GM12865 (cell line): ENCODE measurements at regions not wholly inside any gene's neighbourhood (a gene's known extent, or its start where the extent isn't known, plus 50 kb on each side); places are given as distances from the start of the nearest gene placed in this dataset.
"Not testable (repeated sequence)": the region's sequence is repeated elsewhere in the genome, so short reads cannot be mapped to it uniquely, and the experiment has no call there.

ENCODE experiments used
- DNase-seq: peaks from one replicate; pipeline ENCODE4 v3.0.0; 2010; ENCODE audit warnings: low read depth
- H3K4me3 ChIP-seq: 2 replicates; pipeline ENCODE4 v1.5.1; 2011; ENCODE audit warnings: mild to moderate bottlenecking, low read depth, low read length, control low read depth
- TF ChIP-seq, protein P1 (sequence below): IDR thresholded peaks from 2 replicates; pipeline ENCODE4 v1.5.1; 2011; ENCODE audit warnings: low read length, control low read depth, low read depth, inconsistent platforms; ENCODE audit not compliant: insufficient read depth; ENCODE audit errors: missing control alignments

DNA sequence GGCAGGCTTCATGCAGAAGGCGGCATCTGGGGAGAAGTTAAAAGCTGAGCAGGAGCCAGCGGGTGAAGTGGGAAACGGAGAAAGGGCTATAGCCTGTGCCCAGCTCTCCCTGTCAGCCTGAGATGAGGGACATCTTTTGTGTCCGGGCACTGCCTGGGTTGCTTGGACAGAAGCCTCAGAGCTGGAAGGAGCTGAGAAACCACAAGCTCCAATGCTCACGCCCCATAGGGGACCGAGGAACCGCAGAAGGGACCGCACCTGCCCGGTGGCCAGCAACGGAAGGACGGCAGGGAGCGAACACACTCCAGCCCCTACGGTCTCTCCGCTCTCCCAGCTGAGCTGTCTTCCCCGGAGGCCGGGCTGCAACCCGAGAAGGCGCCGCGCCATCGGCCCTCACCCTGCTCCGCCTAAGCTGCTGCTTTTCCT is 175.8 kb downstream of the NPIPB11 start:
- H3K4me3 ChIP-seq: no peak overlapping the region
- no peak for DNase-seq
- TF ChIP-seq, protein P1, sequence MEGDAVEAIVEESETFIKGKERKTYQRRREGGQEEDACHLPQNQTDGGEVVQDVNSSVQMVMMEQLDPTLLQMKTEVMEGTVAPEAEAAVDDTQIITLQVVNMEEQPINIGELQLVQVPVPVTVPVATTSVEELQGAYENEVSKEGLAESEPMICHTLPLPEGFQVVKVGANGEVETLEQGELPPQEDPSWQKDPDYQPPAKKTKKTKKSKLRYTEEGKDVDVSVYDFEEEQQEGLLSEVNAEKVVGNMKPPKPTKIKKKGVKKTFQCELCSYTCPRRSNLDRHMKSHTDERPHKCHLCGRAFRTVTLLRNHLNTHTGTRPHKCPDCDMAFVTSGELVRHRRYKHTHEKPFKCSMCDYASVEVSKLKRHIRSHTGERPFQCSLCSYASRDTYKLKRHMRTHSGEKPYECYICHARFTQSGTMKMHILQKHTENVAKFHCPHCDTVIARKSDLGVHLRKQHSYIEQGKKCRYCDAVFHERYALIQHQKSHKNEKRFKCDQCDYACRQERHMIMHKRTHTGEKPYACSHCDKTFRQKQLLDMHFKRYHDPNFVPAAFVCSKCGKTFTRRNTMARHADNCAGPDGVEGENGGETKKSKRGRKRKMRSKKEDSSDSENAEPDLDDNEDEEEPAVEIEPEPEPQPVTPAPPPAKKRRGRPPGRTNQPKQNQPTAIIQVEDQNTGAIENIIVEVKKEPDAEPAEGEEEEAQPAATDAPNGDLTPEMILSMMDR: no peak

DNA sequence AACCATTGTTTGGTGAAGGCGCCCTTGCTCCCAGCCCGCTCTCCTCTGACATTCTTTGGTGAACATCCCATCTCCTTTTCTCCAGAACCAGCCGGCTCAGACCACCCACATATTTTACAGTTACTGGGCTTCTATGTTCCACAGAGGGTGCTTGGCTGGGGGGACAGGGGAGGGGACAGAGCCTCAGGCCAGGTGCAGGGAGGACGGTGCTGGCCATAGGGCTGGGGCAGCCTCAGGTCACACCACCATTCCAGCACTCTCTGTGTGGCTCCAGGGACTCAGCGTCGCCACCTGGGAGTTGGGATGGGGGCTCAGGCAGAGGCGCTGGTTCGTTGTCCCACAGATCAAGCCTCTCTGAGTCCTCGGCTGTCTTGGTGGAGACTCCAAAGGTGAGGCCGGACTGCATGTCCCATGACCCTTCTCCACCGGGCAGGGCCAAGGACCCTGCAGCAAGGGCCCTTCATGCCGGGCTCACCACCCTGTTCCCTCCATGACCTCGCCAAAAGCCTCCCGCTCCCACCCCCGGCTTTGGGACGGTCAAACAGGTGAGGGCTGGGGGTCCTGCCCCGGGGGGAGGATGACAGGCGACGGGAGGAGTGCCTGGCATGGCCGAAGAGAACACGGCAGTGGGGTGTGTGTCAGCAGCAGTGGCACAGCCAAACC is 176.4 kb downstream of the NPIPB11 start:
- DNase-seq, H3K4me3 ChIP-seq: not testable (repeated sequence)

DNA sequence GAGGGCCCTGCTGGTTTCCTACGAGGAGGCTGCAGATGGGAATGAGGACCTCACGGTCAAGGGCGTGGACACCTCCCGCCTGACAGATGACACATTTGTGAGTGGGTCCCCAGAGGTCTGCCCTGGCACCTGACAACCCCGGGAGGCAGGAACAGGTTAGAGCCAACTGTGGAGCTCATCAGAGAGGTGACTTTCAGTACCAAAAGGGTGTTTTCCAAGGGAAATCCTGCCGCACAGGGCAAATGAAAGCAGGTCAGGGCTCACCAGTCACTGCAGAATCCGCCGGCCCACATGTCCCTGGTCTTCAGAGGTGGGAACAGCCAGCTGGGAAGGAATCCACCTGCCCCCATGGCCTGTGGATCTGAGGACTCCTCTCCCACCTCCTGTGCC is 176.9 kb downstream of the NPIPB11 start:
- not testable (repeated sequence) for DNase-seq, H3K4me3 ChIP-seq

DNA sequence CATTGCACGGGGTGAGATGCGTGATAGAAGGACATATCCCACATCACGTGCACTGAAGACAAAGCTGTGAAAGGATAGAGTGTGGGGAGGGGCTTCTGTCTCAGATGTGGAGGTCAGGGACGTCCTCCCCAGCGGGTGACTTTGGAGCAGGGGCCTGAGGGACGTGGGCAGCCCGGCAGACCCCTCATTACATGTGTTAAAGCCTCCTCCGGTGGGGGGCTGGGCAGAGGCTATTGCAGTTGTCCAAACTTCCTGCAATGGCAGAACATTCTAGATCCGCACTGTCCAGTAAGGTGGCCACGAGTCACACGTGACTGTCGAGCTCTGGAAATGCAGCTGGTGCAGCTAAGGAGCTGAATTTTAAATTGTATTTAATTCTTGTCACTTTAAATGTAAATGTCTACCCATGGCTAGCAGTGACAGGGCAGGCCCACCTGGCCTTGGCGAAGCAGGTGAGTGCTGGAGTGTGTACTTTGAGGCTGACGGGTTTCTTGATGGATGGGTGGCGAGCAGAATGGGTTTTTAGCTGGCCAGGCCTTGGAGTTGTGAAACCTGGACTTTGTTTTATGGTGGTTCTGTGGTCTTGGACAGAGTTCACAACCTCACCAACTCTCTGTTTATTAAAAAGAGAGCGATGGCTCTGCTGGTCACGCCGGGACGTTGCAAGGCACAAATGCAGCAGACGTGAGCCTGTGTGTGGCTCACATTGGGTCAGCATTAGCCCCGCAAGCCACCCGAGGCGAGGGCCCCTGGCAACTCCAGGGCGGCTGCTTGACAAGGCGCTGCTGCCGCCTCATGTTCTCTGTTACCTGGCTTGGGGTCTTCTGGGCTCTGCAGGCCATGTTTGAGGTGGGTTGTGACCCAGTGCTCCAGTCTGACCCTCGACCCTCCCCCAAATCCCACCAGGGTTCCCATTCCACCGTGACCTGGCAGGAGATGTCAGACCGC is 177.6 kb downstream of the NPIPB11 start:
- DNase-seq, H3K4me3 ChIP-seq: not testable (repeated sequence)

DNA sequence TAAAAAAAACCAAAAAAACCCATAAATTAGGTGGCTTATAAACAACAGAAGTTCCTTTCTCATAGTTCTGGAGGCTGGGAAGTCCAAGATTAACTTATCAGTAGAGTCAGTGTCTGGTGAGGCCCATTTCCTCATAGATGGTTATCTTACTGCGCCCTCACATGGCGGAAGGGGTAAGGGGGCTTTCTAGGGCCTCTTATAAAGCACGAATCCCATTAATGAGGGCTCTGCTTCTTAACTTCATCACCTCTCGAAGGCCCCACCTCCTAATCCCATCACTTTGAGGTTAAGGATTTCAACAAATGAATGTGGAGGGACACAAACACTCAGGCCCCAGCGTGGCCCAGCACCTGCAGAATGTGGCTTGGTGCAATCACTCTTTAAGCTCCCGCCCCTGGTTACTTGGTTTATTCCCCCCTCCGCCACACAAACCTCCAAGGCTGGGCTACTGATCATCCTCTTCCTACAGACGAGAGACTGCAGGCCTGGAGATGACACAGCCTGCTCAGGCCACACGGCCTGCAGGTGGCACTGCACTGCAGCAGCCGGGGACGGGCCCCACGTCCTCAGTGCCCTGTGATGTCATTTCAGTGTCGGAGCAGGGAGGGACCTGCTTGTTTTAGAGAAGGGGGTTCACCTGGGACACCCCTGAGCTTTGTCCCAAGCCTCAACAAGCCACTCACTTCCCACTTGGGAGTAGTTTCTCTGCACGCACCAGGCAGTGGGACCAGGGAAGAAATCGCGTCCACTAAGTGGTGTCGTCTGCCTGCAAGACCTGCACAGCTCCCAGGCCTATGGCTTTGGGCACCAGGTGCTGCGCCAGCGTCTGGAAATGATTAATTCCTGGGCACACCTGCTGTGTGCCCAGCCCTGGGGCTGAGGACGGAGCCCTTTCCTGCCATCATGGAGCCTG is 178.5 kb downstream of the NPIPB11 start:
- DNase-seq: peak; percentile 72
- TF ChIP-seq, protein P1: peak; percentile 60
- H3K4me3 ChIP-seq: not testable (repeated sequence)

DNA sequence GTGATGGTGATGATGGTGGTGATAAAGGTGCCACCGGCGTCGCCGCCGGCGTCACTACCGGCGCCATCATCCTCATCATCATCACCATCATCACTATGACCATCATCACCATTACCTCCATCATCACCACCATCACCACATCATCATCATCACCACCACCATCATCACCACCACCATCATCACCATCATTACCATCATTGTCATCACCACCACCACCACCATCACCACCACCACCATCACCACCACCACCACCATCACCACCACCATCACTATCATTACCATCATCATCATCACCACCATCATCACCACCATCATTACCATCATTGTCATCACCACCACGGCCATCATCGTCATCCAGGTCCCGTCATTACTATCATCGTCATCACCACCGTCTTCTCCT is 179.7 kb downstream of the NPIPB11 start:
- no peak for DNase-seq
- no peak overlapping the region for H3K4me3 ChIP-seq
- TF ChIP-seq, protein P1: no peak

DNA sequence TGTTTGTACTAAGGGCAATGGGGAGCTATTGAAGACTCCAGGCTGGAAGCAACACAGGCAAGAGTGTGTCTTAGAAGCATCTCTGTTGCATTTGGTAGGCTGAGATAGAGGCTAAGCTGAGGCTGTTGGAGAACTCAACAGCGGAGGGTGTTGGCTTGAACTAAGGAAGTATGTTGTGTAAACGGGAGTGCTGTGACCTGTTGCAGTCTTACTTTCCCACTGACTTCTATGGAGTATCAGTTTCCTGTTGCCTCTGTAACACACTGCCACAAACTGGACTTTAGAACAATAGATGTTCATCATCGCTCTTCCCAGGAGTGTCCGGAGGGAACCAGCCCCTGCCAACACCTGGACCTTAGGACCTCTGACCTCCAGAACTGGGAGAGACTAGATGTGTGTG is 181.8 kb downstream of the NPIPB11 start:
- DNase-seq: not testable (repeated sequence)

DNA sequence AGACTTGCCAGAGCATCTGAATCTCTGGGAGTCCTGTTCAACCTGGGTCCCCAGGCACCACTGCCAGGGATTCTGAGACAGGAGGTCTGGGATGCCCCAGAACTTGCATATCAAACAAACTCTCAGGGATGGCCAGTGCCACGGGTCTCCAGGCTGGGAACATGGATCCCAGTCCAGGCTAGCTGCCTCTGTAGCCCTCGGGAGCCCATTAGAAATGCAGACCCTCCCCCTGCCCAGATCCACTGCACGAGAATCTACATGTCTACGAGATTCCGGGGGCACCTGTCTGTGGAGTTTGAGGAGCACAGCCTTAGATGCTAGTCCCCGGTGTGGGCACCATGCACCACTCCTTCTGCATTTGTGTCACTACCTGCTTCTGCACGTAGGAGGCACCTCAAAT is 183.9 kb downstream of the NPIPB11 start:
- H3K4me3 ChIP-seq, DNase-seq: not testable (repeated sequence)

More for the DNA sequence above, 181.8 kb downstream of the NPIPB11 start:
- not testable (repeated sequence) for H3K4me3 ChIP-seq

DNA sequence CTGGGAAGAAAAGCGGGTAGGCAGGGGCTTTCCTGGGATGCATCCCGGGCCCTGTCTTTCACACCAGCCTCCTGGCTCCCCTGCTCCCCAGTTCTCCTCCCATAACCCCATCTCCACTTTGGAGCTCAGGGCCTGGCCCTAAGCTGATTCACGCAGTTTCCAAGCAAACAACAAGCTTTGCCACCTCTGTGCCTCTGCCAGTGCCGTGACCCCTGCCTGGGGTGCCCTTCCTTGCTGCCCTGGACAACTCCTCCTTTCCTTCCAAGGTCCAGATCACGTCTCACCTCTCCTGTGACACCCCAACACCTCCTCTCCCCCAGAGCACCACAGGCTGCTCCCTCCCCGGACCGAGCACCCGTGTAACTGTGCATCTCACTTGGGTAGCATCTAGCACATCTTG is 184.5 kb downstream of the NPIPB11 start:
- not testable (repeated sequence) for DNase-seq, H3K4me3 ChIP-seq

DNA sequence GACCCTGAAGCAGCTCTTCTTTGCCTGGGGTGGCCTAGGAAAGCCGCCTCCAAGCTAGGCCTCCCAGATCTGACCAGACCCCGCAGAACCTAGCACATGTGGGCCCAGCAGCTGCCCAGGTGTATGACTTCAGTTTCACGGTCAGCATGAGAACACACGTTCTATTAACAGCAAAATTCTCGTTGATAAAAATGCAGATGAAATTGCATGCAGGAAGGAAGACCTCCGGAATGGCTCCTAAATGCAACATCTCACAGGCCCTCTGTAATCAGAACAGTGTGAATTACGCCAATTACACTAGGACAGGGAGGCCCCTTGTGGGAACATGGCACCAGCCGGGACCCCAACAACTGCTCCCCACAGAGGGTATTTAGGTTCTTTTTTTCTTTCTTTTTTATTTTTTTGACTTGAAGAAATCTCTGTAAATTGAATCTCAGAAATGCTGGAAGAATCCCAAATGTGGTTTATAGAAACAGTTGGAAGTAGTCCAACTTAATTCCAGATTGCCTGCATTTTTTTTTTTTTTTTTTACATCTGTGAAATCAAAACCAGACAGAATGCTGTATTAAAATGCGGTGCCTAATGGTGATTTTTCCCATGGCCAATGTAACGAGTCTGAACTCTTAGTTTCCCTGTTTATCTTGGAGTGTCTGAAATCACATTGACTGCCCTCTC is 185.1 kb downstream of the NPIPB11 start:
- H3K4me3 ChIP-seq, DNase-seq: not testable (repeated sequence)

DNA sequence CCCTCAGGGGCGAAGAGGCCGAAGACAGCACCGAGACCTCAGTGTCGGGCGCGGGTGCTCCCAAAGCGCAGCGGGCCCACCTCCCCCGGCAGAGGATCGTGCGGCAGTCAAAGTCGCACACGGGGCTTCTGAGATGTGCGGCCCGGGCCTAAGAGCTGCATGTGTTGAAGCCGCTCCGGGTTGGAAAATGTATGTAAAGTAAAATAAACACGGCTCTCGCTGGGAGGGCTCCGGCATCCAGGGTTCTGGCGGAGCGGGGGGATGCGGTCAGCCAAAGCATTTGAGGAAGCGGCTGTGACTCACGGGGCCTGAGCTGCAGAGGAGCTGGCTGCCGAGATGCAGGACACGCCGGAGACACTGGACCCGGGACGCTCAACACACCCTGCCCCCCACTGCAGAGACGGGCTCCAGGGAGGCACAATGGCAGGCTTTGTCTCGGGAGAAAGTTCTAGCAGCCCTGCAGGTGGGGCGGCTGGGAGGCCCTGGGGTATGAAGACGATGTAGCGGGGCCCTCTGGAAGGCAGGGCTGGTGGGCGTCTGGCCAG is 185.8 kb downstream of the NPIPB11 start:
- not testable (repeated sequence) for H3K4me3 ChIP-seq

DNA sequence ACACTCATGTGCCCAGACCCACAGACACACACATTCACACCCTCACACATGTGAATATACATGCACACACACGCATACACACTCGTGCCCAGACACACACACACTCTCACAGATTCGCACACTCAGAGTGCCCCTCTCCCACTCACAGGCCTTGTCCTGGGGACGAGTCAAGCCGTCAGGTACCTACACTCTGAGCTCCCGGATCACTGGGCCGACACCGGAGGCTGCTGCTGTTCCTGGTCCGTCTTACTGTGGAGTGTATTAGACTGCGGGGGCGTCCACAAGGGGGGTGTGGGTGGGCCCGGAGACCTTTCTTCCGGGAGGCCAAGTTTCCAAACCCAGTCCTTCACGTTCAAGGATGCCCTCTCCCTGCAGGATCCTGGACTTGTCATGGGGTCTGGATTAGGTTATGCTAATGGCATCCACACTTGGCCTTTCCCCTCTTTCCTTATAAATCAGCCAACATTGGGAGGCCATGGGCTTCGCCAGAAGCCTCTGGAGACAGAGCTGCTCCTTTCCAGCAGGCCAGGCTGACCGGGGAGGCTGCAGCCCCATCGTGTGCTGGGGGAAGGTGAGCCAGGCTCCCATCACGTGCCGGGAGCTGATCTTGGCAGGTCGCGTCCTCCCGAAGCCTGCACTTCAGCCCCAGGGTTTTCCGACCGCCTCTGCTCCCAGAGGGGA is 186.4 kb downstream of the NPIPB11 start:
- DNase-seq, H3K4me3 ChIP-seq: not testable (repeated sequence)

More for the DNA sequence above, 185.8 kb downstream of the NPIPB11 start:
- DNase-seq: not testable (repeated sequence)

DNA sequence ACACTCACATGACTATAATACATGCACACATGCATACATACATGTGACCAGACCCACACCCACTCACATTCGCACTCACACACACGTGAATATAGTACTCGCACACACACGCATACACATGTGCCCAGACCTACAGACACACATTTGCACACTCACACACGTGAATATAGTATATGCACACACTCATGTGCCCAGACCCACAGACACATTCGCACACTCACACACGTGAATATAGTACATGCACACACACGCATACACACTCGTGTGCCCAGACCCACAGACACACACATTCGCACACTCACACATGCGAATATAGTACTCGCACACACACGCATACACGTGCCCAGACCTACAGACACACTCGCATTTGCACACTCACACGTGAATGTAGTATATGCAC is 186.9 kb downstream of the NPIPB11 start:
- H3K4me3 ChIP-seq, DNase-seq: not testable (repeated sequence)

DNA sequence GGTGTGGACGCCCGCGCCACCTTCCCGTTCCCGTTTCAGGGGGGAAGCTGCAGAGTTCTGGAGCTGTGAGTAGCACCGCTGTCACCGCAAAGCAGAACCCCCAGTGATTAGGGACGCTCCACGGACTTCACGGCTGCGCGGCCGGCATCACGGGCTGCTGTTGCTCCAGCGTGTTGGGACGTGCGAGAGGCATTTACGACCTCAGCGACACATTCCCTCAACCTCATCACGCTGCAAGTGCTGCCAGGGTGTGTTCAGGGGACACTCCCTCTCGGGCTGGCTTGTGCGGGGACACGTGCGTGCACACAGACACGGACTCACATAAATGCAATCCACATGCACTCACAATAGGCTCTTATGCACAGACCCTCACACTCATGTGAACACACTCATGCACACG is 187.9 kb downstream of the NPIPB11 start:
- not testable (repeated sequence) for DNase-seq, H3K4me3 ChIP-seq
